A673 (cell line): ENCODE measurements at regions not wholly inside any gene's neighbourhood (a gene's known extent, or its start where the extent isn't known, plus 50 kb on each side); places are given as distances from the start of the nearest gene placed in this dataset.
"Not testable (repeated sequence)": the region's sequence is repeated elsewhere in the genome, so short reads cannot be mapped to it uniquely, and the experiment has no call there.

Experiments
- CTCF ChIP-seq: fragments of 300-800, 200-600 bp; sonication (generic); conservative IDR thresholded peaks from 2 replicates; pipeline ENCODE4 v1.5.1; 2017; ENCODE audit warnings: low read depth, mild to moderate bottlenecking, antibody characterized with exemption, low read length, moderate library complexity, mixed read lengths
- EZH2 ChIP-seq: fragments of 200-600 bp; sonication (generic); IDR thresholded peaks from 2 replicates; pipeline ENCODE4 v1.6.1; 2017; ENCODE audit warnings: borderline replicate concordance, low read depth, mild to moderate bottlenecking, mixed read lengths, antibody characterized with exemption, low read length; ENCODE audit not compliant: poor library complexity, severe bottlenecking

DNA sequence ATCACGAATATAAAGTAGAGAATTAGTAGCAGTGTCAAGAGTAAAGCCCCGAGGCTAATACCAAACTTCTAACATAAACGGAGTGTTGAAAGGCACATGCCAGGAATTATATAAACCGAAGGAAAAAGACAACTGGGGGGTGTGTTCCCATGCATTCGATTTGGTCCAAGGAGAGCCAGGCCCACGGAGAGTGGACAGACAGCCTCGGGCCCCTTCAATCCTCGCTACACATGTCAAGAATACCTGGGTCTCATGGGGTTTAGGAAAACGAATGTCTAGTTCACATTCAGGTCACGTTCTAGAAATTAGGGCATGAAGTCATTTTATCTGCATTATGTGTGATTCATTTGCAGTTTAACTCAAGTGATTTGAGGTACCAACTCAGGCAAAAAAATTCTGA, 343.7 kb downstream of the BCL2L11 start:
- not testable (repeated sequence) for TF ChIP-seq CTCF, EZH2
